H9 (cell line): ENCODE measurements at regions not wholly inside any gene's neighbourhood (a gene's known extent, or its start where the extent isn't known, plus 50 kb on each side); places are given as distances from the start of the nearest gene placed in this dataset.

Experiments
- DNase-seq: peaks from one replicate; pipeline ENCODE4 v3.0.0-alpha.2; 2017
- H2AFZ ChIP-seq: one replicate; pipeline ENCODE4 v1.6.1; 2013; ENCODE audit warnings: mild to moderate bottlenecking, low read length, control low read depth, moderate library complexity
- H2AK5ac ChIP-seq: 2 replicates; pipeline ENCODE4 v1.6.1; 2013; ENCODE audit warnings: low read length, control low read depth, mixed read lengths; ENCODE audit not compliant: insufficient read length
- H2BK120ac ChIP-seq: one replicate; pipeline ENCODE4 v1.6.1; 2013; ENCODE audit warnings: low read depth, mild to moderate bottlenecking, low read length, control low read depth, inconsistent platforms; ENCODE audit not compliant: poor library complexity, severe bottlenecking
- H2BK12ac ChIP-seq: 2 replicates; pipeline ENCODE4 v1.6.1; 2013; ENCODE audit warnings: low read length, control low read depth, mixed read lengths, low read depth; ENCODE audit not compliant: insufficient read length
- H2BK15ac ChIP-seq: 2 replicates; pipeline ENCODE4 v1.6.1; 2013; ENCODE audit warnings: low read depth, low read length, control low read depth
- H2BK20ac ChIP-seq: one replicate; pipeline ENCODE4 v1.6.1; 2013; ENCODE audit warnings: low read depth, mild to moderate bottlenecking, low read length, control low read depth, inconsistent platforms; ENCODE audit not compliant: poor library complexity, severe bottlenecking
- H2BK5ac ChIP-seq: 2 replicates; pipeline ENCODE4 v1.6.1; 2013; ENCODE audit warnings: low read length, control low read depth, mixed read lengths; ENCODE audit not compliant: insufficient read length
- H3K14ac ChIP-seq: 2 replicates; pipeline ENCODE4 v1.6.1; 2013; ENCODE audit warnings: low read length, control low read depth; ENCODE audit not compliant: insufficient read depth
- H3K18ac ChIP-seq: 2 replicates; pipeline ENCODE4 v1.6.1; 2013; ENCODE audit warnings: low read depth, mild to moderate bottlenecking, mixed read lengths, low read length, control low read depth; ENCODE audit not compliant: insufficient read length
- H3K23ac ChIP-seq: 2 replicates; pipeline ENCODE4 v1.6.1; 2013; ENCODE audit warnings: low read length, control low read depth, mixed read lengths, low read depth; ENCODE audit not compliant: insufficient read length
- H3K23me2 ChIP-seq: 2 replicates; pipeline ENCODE4 v1.6.1; 2013; ENCODE audit warnings: low read depth, mild to moderate bottlenecking, mixed read lengths, low read length, control low read depth; ENCODE audit not compliant: insufficient read length, poor library complexity, severe bottlenecking
- H3K27ac ChIP-seq: 2 replicates; pipeline ENCODE4 v1.5.1; 2013; ENCODE audit warnings: low read length, control low read depth, mixed read lengths, low read depth; ENCODE audit not compliant: insufficient read length
- H3K27me3 ChIP-seq: 2 replicates; pipeline ENCODE4 v1.6.1; 2013; ENCODE audit warnings: low read length, control low read depth, inconsistent platforms; ENCODE audit not compliant: insufficient read depth
- H3K4ac ChIP-seq: 2 replicates; pipeline ENCODE4 v1.6.1; 2013; ENCODE audit warnings: low read depth, mild to moderate bottlenecking, control low read depth, inconsistent platforms, low read length, moderate library complexity
- H3K4me1 ChIP-seq: 2 replicates; pipeline ENCODE4 v1.6.1; 2013; ENCODE audit warnings: low read length, control low read depth, inconsistent platforms; ENCODE audit not compliant: insufficient read depth
- H3K4me2 ChIP-seq: 2 replicates; pipeline ENCODE4 v1.6.1; 2013; ENCODE audit warnings: low read length, control low read depth, mixed read lengths; ENCODE audit not compliant: insufficient read length, insufficient read depth
- H3K56ac ChIP-seq: 2 replicates; pipeline ENCODE4 v1.6.1; 2013; ENCODE audit warnings: low read depth, mild to moderate bottlenecking, mixed read lengths, low read length, control low read depth; ENCODE audit not compliant: insufficient read length
- H3K79me1 ChIP-seq: 2 replicates; pipeline ENCODE4 v1.6.1; 2013; ENCODE audit warnings: low read depth, mild to moderate bottlenecking, moderate library complexity, low read length, control low read depth, inconsistent platforms; ENCODE audit not compliant: insufficient read depth, poor library complexity, severe bottlenecking
- H3K79me2 ChIP-seq: 2 replicates; pipeline ENCODE4 v1.6.1; 2013; ENCODE audit warnings: low read length, control low read depth, inconsistent platforms; ENCODE audit not compliant: insufficient read depth
- H3K9ac ChIP-seq: 2 replicates; pipeline ENCODE4 v1.6.1; 2013; ENCODE audit warnings: low read length, control low read depth, mixed read lengths; ENCODE audit not compliant: insufficient read length; ENCODE audit errors: extremely low read depth
- H3K9me3 ChIP-seq: one replicate; pipeline ENCODE4 v1.6.1; 2013; ENCODE audit warnings: low read depth, low read length, inconsistent platforms; ENCODE audit not compliant: control insufficient read depth
- H3T11ph ChIP-seq: one replicate; pipeline ENCODE4 v1.6.1; 2013; ENCODE audit warnings: mild to moderate bottlenecking, low read length, control low read depth, inconsistent platforms
- H4K20me1 ChIP-seq: one replicate; pipeline ENCODE4 v1.6.1; 2013; ENCODE audit not compliant: control insufficient read depth, insufficient read length, insufficient read depth
- H4K5ac ChIP-seq: 2 replicates; pipeline ENCODE4 v1.6.1; 2013; ENCODE audit warnings: low read depth, mild to moderate bottlenecking, mixed read lengths, low read length, control low read depth; ENCODE audit not compliant: insufficient read length
- H4K8ac ChIP-seq: replicated peaks from 2 replicates; pipeline ENCODE4 v1.6.1; 2013; ENCODE audit warnings: low read length, control low read depth, mixed read lengths, low read depth; ENCODE audit not compliant: insufficient read length
- H4K91ac ChIP-seq: 2 replicates; pipeline ENCODE4 v1.6.1; 2013; ENCODE audit warnings: low read depth, mild to moderate bottlenecking, moderate library complexity, mixed read lengths, low read length, control low read depth; ENCODE audit not compliant: insufficient read length
- H3K27ac Mint-ChIP-seq, 3 experiments: 2 replicates in 2 of 3; 3 replicates in 1 of 3; pipeline ENCODE4 v1.8.0; 2020 to 2021; ENCODE audit warnings: mixed read lengths in 3 of 3, mild to moderate bottlenecking in 1 of 3, moderate library complexity in 1 of 3
- H3K27me3 Mint-ChIP-seq: 2 replicates; pipeline ENCODE4 v1.8.0; 2021; ENCODE audit warnings: low read depth, mild to moderate bottlenecking, moderate library complexity, mixed read lengths
- H3K36me3 Mint-ChIP-seq, 3 experiments: 2 replicates in 2 of 3; 3 replicates in 1 of 3; pipeline ENCODE4 v1.8.0; 2020 to 2021; ENCODE audit warnings: low read depth in 3 of 3, mixed read lengths in 3 of 3; ENCODE audit not compliant: insufficient read depth in 1 of 3
- H3K4me1 Mint-ChIP-seq, 2 experiments: 2 replicates each; pipeline ENCODE4 v1.8.0; 2020; ENCODE audit warnings: mixed read lengths in 2 of 2
- H3K4me3 Mint-ChIP-seq, 2 experiments: 2 replicates in 1 of 2; 3 replicates in 1 of 2; pipeline ENCODE4 v1.8.0; 2020 to 2021; ENCODE audit warnings: mild to moderate bottlenecking in 2 of 2, mixed read lengths in 2 of 2, moderate library complexity in 1 of 2
- H3K9me3 Mint-ChIP-seq, 2 experiments: 2 replicates in 1 of 2; 3 replicates in 1 of 2; pipeline ENCODE4 v1.8.0; 2020; ENCODE audit warnings: mild to moderate bottlenecking in 2 of 2, mixed read lengths in 2 of 2, moderate library complexity in 1 of 2
- CTCF ChIP-seq: fragments of 200-600 bp; sonication (generic); conservative IDR thresholded peaks from 3 replicates; pipeline ENCODE4 v1.8.0; 2021; ENCODE audit warnings: antibody characterized with exemption, mild to moderate bottlenecking

GRCh38 chr4:111952688-111953087 lies 192.6 kb upstream of the FAM241A start:
- Mint-ChIP-seq H3K27me3 (no peaks in the 10 kb centered on the region), H3K9me3 (peaks cover 3 to 18% of the 10 kb centered on the region in 2 experiments; a peak in 4 of 5 replicates), H3K4me3 (no peak overlapping the region), H3K36me3 (peaks cover 0 to 7% (median 5%) of the 10 kb centered on the region in 3 experiments; a peak in 4 of 7 replicates), H3K27ac (no peak overlapping the region), H3K4me1 (no peaks in the 10 kb centered on the region)
- Histone ChIP-seq H2BK12ac (no peak overlapping the region), H2BK20ac (no peak overlapping the region), H4K8ac (no peak overlapping the region), H2AFZ (no peak overlapping the region), H4K5ac (no peak overlapping the region), H3K79me1 (no peaks in the 10 kb centered on the region), H4K20me1 (no peaks in the 10 kb centered on the region), H3K18ac (no peak overlapping the region), H4K91ac (no peak overlapping the region), H3K23me2 (no peaks in the 10 kb centered on the region), H3K23ac (no peak overlapping the region), H2BK120ac (no peak overlapping the region), H2AK5ac (no peak overlapping the region), H3K9ac (no peak overlapping the region), H2BK15ac (no peak overlapping the region), H3K56ac (no peak overlapping the region), H3K4me1 (no peaks in the 10 kb centered on the region), H3K27me3 (no peaks in the 10 kb centered on the region), H3K4ac (no peak overlapping the region), H3T11ph (no peak overlapping the region), H3K79me2 (no peaks in the 10 kb centered on the region), H2BK5ac (no peak overlapping the region), H3K9me3 (no peaks in the 10 kb centered on the region), H3K4me2 (no peak overlapping the region), H3K27ac (no peak overlapping the region), H3K14ac (no peak overlapping the region)
- TF ChIP-seq CTCF = no peak
- no peak for DNase-seq
